Smooth muscle cell (in vitro differentiated cells): ENCODE measurements at regions not wholly inside any gene's neighbourhood (a gene's known extent, or its start where the extent isn't known, plus 50 kb on each side); places are given as distances from the start of the nearest gene placed in this dataset.

Source experiments
- DNase-seq: peaks from one replicate; lab custom pipeline; 2025; ENCODE audit not compliant: unreplicated experiment; lab: John Stamatoyannopoulos, UW
- H2AFZ ChIP-seq: fragments of 200-600 bp; sonication (generic); 2 replicates; pipeline ENCODE4 v1.6.0; 2016; ENCODE audit warnings: antibody characterized with exemption, low read depth, mild to moderate bottlenecking
- H3F3A ChIP-seq: fragments of 200-600 bp; sonication (generic); 2 replicates; pipeline ENCODE4 v1.6.0; 2017; ENCODE audit warnings: antibody characterized with exemption, low read depth
- H3K27ac ChIP-seq: fragments of 200-600 bp; sonication (generic); 2 replicates; pipeline ENCODE4 v1.5.1; 2016; ENCODE audit warnings: low read depth, mild to moderate bottlenecking
- H3K27me3 ChIP-seq: fragments of 200-600 bp; sonication (generic); 2 replicates; pipeline ENCODE4 v1.6.1; 2016; ENCODE audit warnings: low read depth, mild to moderate bottlenecking
- H3K36me3 ChIP-seq: fragments of 200-600 bp; sonication (generic); 2 replicates; pipeline ENCODE4 v1.5.1; 2016; ENCODE audit warnings: low read depth
- H3K4me1 ChIP-seq: fragments of 200-600 bp; sonication (generic); 2 replicates; pipeline ENCODE4 v1.5.1; 2016; ENCODE audit warnings: low read depth
- H3K4me2 ChIP-seq: fragments of 200-600 bp; sonication (generic); 2 replicates; pipeline ENCODE4 v1.6.0; 2016; ENCODE audit warnings: mild to moderate bottlenecking
- H3K4me3 ChIP-seq: fragments of 200-600 bp; sonication (generic); 2 replicates; pipeline ENCODE4 v1.5.1; 2016; ENCODE audit warnings: mild to moderate bottlenecking
- H3K79me2 ChIP-seq: fragments of 200-600 bp; sonication (generic); 2 replicates; pipeline ENCODE4 v1.6.0; 2016; ENCODE audit warnings: low read depth, mild to moderate bottlenecking
- H3K9ac ChIP-seq: fragments of 200-600 bp; sonication (generic); 2 replicates; pipeline ENCODE4 v1.6.0; 2016; ENCODE audit warnings: low read depth
- H3K9me3 ChIP-seq: fragments of 200-600 bp; sonication (generic); replicated peaks from 2 replicates; pipeline ENCODE4 v1.5.1; 2016; ENCODE audit warnings: low read depth
- H4K20me1 ChIP-seq: fragments of 200-600 bp; sonication (generic); 2 replicates; pipeline ENCODE4 v1.6.0; 2016; ENCODE audit warnings: low read depth
- WGBS: methylation state at CpG from one replicate; pipeline ENCODE4 v1.1.7; 2016; ENCODE audit warnings: low lambda C conversion rate; 5-methylcytosine and 5-hydroxymethylcytosine counted together
- TF ChIP-seq, protein P1 (sequence below): fragments of 200-600 bp; sonication (generic); IDR thresholded peaks from 2 replicates; pipeline ENCODE4 v1.5.1; 2017; ENCODE audit warnings: borderline replicate concordance, mild to moderate bottlenecking, antibody characterized with exemption; ENCODE audit not compliant: insufficient read depth, poor library complexity, severe bottlenecking

DNA sequence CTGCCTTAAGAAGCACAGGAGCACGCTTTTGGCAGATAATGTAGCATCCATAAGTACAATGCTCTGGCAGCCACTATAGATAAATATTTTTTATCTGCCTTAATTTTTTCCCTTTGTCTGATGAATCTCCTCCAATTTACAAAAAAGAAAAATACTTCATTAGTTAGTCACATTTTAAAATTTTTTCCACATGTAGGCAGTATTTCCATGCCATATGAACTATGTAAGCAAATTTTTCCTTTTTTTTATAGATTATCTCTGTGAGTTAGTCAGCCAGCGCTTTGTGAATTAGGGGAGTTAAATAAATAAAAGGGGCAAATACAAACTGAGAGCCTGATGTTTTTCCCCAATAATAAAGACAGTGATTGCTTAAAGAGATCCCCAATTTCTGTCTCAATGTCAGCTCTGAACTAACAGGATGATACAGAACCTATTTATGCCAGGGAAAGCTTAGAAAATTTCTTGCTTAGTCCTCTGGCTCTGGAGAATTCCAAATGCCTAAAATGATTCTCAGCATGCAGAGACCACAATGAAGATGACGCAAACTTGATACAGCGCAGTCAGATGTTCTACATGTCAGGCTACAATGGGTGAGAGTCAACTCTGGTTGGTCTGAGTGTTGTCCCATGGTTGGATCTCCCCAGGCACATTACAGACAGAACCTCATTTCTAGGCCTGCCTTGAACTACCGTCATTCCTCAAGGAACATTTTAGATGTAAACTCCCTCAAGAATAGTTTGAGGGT is 390.4 kb upstream of the CDH6 start:
- no peak for DNase-seq
- no peak overlapping the region for H3K27ac ChIP-seq

DNA sequence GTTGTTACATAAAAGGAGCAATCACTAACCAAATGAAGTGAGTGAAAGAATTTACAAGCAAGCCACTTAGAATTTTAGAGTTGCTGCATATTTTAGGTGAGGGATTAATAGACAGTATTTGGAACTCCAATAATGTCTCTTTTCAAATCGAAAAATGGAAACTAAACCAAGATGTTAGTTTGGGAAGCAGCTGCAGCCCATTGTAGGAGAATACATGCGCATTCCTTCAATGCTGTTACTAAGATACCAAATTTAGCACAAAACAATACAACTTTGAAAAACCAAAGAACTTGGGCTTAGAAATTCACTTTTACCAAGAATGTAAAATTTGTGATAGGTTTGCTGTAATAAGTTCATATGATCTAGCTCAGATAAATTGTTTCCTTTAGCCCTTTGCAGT is 411.8 kb upstream of the CDH6 start:
- Histone ChIP-seq H3F3A (no peaks in the 10 kb centered on the region), H3K79me2 (no peaks in the 10 kb centered on the region), H3K4me2 (no peak overlapping the region), H3K4me1 (no peaks in the 10 kb centered on the region), H3K4me3 (no peak overlapping the region), H3K27ac (no peak overlapping the region), H4K20me1 (no peaks in the 10 kb centered on the region), H2AFZ (no peak overlapping the region), H3K27me3 (no peaks in the 10 kb centered on the region), H3K9ac (no peak overlapping the region), H3K9me3 (no peaks in the 10 kb centered on the region), H3K36me3 (no peaks in the 10 kb centered on the region)
- TF ChIP-seq, protein P1, sequence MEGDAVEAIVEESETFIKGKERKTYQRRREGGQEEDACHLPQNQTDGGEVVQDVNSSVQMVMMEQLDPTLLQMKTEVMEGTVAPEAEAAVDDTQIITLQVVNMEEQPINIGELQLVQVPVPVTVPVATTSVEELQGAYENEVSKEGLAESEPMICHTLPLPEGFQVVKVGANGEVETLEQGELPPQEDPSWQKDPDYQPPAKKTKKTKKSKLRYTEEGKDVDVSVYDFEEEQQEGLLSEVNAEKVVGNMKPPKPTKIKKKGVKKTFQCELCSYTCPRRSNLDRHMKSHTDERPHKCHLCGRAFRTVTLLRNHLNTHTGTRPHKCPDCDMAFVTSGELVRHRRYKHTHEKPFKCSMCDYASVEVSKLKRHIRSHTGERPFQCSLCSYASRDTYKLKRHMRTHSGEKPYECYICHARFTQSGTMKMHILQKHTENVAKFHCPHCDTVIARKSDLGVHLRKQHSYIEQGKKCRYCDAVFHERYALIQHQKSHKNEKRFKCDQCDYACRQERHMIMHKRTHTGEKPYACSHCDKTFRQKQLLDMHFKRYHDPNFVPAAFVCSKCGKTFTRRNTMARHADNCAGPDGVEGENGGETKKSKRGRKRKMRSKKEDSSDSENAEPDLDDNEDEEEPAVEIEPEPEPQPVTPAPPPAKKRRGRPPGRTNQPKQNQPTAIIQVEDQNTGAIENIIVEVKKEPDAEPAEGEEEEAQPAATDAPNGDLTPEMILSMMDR: no peak
- WGBS: 92% methylated on average over 2 of the region's 2 CpGs
- no peak for DNase-seq

More for the DNA sequence above, 390.4 kb upstream of the CDH6 start:
- Histone ChIP-seq H2AFZ (no peak overlapping the region), H3K36me3 (no peaks in the 10 kb centered on the region), H3K4me2 (no peak overlapping the region), H3F3A (no peaks in the 10 kb centered on the region), H3K9ac (no peak overlapping the region), H3K79me2 (no peaks in the 10 kb centered on the region), H4K20me1 (no peaks in the 10 kb centered on the region), H3K27me3 (no peaks in the 10 kb centered on the region), H3K4me1 (no peaks in the 10 kb centered on the region), H3K9me3 (no peaks in the 10 kb centered on the region), H3K4me3 (no peak overlapping the region)
- TF ChIP-seq, protein P1: no peak
- 90% methylated on average over 5 of the region's 5 CpGs for WGBS

DNA sequence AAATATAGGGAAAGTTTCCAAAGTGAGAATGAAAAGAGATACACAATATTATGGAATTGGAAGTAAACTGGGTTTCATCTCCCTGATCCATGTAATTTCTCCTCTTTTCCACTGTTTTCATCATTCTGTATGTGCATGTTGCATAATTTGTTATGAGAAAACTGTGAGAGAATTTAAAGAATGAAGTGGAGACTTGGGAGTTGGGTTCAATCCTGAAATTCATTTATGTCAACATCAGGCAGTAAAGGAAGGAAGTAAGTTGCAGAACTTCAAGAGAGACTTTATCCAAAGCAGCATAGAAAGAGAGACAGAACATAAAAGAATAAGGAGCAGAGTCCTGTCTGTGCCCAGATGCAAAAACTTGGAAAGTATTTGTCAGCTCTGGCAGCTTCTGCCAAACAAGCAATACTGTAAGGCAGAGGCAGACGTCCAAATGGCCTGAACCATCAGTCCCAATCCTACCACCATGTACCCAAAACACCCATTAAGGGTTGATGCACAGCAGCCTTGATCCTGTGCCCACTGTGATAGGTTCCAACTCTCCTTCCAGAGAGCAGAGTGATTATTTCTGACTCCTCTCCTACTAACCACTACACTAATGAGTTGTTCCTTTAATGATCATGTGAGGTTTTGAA is 425.3 kb upstream of the CDH6 start:
- Histone ChIP-seq H3K9me3 (no peaks in the 10 kb centered on the region), H3K9ac (no peak overlapping the region), H2AFZ (no peak overlapping the region), H3K4me2 (no peak overlapping the region), H3K27ac (no peak overlapping the region), H3K36me3 (no peaks in the 10 kb centered on the region), H3F3A (no peaks in the 10 kb centered on the region), H3K79me2 (no peaks in the 10 kb centered on the region), H4K20me1 (no peaks in the 10 kb centered on the region), H3K4me1 (peaks cover 5% of the 10 kb centered on the region), H3K27me3 (no peaks in the 10 kb centered on the region), H3K4me3 (no peak overlapping the region)
- TF ChIP-seq, protein P1: no peak
- WGBS: 60% methylated on average over 1 of the region's 1 CpG
- DNase-seq: no peak
